GM19468 (cell line): ENCODE measurements at regions not wholly inside any gene's neighbourhood (a gene's known extent, or its start where the extent isn't known, plus 50 kb on each side); places are given as distances from the start of the nearest gene placed in this dataset.
"Not testable (repeated sequence)": the region's sequence is repeated elsewhere in the genome, so short reads cannot be mapped to it uniquely, and the experiment has no call there.

ENCODE experiments used
- ATAC-seq: cut with Tn5 transposase; IDR thresholded peaks from one replicate; pipeline ENCODE4 v1.9.1; 2021; ENCODE audit warnings: mild to moderate bottlenecking, moderate library complexity, moderate number of reproducible peaks; ENCODE audit not compliant: unreplicated experiment; ENCODE audit errors: extremely low read depth

DNA sequence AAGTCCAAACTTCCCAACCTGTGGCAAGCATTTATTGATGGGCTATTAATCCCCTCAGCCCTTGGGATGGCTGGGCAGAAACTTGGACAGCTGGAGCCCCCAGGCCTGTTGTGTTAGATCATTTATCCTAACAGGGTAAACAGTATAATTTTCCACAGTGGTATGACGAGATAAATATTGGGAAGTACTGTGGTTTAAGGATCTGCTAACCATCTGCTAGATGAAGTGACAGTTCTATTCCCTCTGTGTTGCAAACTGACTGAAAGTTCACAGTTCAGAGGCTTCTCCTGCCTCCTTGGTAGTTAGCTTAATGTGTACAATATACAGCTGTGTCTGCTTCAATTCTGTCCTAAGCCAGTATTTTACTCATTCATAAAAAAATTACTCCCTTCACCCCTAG is 127.5 kb upstream of the CHODL start:
- no peak for ATAC-seq

DNA sequence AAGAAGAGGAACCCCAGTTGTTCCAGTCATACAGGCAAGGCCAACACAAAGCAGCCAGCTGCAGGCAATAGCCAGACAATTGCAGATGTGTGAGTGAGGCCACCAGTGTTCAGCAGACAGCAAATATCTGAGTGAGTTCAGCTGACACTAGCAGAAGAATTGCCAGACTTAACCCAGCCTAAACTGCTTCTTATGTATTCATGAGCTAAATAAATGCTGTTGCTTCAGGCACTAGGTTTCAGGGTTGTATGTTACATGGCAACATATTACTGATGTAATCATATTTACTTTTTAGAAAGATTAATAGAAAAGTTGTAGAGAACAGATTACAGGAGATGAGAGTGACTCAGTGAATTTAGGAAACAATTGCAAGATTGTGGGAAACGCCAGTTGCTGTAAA is 129.8 kb upstream of the CHODL start:
- ATAC-seq: no peak

DNA sequence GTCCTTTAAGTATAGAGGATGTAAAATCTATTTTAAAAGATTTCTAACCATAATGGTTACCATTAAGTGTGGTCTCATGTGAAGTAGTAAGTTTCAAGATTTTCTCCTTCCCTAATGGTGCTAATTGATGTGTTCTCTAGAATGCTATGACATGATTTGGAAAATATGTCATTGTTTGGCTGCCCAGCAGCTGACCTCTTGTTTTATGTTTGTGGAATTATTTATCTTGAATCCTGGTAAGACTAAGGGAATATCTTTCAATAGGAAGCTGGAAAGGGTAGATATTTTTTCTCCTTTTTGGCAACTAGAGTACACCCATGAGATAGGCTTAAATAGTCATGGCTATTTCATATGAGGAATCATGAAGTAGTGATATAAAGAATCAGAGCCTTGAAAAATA is 139.8 kb upstream of the CHODL start:
- no peak for ATAC-seq

GRCh38 chr21:18096413-18096812 is 148.2 kb upstream of the CHODL start:
- not testable (repeated sequence) for ATAC-seq

DNA sequence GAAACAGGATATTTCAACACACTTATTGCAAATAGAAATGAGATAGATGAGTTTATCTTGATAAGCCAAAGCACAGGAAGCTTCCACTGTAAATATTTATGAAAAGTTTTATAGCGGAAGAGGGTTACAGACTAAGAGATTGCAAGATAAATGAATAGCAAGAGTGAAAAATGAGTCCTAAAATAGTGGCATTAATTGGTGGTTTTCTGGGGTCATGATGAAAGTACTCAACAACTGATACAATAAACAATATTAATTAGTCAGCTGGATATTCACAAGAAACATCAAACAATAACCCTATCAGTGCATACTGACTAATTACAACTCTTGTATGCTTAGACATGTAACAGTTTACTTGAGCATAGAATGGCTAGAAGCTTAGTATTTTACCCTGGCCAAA is 154.8 kb upstream of the CHODL start:
- ATAC-seq: no peak

- ATAC-seq: no peak
These were observed 174.2 kb upstream of the CHODL start for GRCh38 chr21:18070392-18070791.

GRCh38 chr21:18069875-18070274 is 174.8 kb upstream of the CHODL start:
- ATAC-seq: no peak

DNA sequence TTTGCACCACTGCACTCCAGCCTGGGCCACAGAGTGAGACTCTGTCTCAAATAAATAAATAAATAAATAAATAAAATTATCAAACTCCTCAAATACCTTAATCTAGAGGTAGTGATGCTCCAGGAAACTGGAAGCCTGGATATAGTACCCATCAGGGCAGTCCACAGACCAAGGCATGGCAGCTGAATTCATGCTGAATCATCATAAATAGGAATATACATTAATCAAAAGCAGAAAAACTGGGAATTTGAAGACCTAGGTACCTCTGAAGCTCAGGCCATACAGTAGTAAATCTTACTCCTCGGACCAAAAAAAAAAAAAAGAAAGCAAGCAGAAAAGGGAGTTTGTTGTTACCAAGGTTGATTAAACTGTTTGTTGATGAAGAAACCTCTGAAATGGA is 184.2 kb upstream of the CHODL start:
- ATAC-seq: no peak

- ATAC-seq: no peak
These were observed 185.8 kb upstream of the CHODL start for GRCh38 chr21:18058731-18059398.

DNA sequence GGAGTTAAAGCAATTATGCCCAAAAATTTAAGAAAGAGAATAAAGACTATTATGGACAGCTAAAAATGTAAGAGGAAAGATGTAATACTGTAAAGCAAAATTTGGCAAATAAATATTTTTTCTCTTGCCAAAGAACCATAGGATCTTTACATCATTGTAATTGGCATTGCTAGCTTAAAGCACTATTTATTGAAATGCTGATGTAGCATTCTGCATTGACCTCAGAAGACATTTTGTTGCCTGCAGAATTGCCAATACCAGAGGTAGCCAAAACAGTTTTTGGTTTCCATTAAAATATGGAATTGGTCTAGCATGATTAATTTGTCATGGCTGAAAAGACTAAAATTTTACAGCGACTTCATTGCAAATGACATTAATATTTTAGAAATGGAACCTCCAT is 191.5 kb upstream of the CHODL start:
- ATAC-seq: no peak

GRCh38 chr21:18049461-18049860 is 195.2 kb upstream of the CHODL start:
- ATAC-seq: no peak

DNA sequence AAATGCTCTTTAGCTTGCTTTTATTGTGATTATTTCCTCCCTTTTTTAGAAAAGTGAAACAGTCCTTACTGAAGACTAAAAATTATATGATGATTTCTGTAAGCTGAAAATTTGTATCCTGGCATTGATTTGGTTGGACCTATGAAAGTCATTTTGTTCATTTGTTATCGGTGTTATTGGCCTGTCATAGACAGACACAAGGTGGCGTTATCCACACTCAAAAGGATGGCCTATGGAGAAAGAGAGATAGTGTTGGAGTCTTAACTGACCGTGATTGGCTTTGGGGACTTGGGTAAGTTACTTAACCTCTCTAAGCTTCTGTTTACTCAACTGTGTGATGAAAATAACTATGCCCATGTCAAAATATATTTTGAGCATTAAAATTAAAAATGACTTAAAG is 203.6 kb upstream of the CHODL start:
- ATAC-seq: no peak

- no peak for ATAC-seq
These were observed 211.1 kb upstream of the C21orf91 start for GRCh38 chr21:18030248-18030647.

DNA sequence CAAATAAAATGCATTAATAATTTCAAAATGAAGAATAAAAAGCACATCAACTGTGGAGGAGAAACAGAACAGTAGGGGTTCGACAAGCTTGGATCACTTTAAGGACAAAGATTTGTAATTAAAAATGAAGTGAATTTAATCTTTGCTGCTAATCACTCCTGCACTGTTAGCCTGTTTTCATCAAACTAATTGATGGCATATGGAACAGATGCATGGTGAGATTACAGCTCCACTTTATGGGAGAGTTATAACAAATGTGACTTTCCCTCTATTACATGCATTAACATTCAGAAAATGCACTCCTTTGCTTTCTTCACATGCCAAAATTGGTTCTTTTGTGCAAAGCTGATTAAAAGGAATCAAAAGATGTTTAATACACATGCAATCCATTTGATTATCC is 207.2 kb upstream of the C21orf91 start:
- ATAC-seq: no peak

DNA sequence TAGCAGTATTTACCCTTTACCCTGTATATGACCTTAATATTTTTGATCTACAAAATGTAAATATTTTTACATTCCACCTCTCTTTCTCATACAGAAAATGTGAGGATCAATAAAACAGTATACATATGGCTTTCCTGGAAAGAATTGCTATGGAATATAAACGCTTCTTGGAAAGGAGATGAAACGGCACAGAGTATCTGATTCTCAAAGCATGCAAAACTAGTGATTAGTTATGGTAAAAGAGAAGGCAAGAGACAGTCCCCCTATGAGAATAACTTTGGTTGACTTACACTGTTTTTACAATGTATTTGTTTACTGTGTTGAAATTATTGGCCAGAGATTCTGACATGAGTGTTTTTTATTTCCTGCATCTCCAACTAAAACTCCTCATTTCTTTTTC is 204.6 kb upstream of the C21orf91 start:
- ATAC-seq: no peak

GRCh38 chr21:18023157-18023556 is 204.0 kb upstream of the C21orf91 start:
- ATAC-seq: no peak

DNA sequence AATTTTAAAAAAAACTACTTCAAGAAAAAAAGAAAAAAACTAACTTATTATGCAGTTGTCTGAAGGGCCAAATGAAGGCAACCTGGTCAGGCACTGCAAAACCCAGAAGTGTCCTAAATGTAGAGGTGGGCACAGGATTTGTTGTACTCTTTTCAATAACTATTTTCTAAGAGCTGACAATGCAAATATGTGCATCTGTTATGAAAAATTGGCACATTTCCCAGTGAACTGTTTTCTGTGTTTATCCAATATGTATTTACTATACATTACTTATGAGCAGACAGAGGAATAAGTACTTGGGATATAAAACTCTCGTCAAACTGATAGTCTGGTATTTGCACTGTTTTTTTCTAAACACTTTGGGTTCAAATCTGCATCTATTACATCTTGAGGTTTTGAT is 188.0 kb upstream of the C21orf91 start:
- no peak for ATAC-seq

- no peak for ATAC-seq
These were observed 187.5 kb upstream of the C21orf91 start for GRCh38 chr21:18006691-18007090.

DNA sequence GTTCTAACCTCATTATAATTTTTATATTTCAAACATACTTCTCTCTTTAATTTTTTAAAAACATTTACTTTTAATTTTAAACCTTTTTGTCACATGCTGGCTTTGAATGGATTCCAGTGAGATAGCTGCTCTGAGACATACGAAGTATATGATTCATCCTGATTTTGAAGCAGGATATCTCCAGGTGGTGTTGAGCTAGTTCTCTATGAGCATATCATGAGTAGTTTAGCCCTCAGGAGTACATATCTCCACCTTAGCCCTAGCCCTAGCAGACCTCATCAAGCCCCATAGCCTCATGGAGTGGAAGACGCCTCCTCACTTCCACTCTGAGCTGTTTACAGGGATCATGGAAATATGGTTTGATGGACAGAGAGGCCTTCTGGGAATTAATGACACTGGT is 183.2 kb upstream of the C21orf91 start:
- no peak for ATAC-seq

DNA sequence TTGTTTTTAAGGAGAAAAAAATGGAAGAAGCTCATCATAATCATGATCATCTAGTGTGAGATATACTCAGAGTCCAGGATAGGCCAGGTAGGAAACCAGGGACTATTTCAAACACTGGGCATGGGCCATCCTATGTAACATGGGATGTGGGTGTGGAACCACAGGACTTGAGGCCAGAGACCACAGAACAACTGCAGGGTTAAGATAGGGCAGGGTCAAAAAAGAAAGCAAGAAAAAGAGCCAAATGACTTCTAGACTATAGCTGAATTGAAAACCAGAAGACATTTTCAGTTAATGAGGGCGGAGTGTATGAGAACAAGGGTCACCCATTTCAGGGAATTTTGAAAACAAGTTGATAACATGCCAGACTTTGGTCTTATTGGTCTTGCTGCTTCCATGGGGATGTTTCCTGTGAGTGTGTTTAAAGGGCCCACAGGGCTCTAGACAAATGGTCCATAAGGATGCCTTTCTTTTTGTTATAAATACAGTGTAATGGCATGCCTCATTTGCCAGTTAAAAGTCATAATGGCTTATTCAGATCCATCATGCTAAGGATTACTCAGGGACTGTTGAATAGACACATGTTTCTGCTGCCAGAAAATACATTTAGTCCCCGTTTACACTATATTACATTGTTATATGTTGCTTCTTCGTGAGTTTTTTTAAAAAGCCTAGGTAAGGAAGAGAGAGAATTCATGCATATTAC is 182.0 kb upstream of the C21orf91 start:
- no peak for ATAC-seq

DNA sequence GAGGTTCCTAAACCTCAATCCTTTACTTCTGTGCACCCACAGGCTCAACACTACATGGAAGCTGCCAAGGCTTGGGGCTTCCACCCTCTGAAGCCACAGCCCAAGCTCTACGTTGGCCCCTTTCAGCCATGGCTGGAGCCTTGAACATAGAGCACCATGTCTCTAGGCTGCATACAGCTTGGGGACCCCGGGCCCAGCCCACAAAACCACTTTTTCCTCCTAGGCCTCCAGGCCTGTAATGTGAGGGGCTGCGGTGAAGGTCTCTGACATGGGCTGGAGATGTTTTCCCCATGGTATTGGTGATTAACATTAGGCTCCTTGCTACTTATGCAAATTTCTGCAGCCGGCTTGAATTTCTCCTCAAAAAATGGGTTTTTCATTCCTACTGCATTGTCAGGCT is 179.4 kb upstream of the C21orf91 start:
- ATAC-seq: not testable (repeated sequence)

DNA sequence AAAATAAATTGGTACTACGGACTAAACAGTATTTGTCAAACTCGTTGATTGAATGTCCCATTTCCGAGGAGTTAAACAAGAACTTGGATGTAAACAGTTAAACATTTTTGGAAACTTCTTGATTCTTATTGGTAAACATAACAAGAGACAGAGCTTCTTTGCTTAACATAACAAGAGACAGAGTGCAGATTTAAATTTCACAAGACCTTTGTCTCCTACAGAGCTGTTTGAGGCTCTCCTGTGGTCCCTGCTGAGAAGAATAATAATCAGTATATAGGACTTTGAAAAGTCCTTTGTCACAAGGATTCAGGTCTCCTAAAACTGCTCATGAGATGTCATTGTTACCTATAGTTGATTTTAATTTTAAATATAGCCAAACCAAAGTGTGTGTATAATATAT is 170.6 kb upstream of the C21orf91 start:
- ATAC-seq: no peak
